Jurkat, Clone E6-1 (cell line): ENCODE measurements at regions not wholly inside any gene's neighbourhood (a gene's known extent, or its start where the extent isn't known, plus 50 kb on each side); places are given as distances from the start of the nearest gene placed in this dataset.
"Not testable (repeated sequence)": the region's sequence is repeated elsewhere in the genome, so short reads cannot be mapped to it uniquely, and the experiment has no call there.

ENCODE experiments used
- DNase-seq: peaks from one replicate; pipeline ENCODE4 v3.0.0-alpha.2; 2011; ENCODE audit warnings: low read depth, low spot score
- H3K4me3 ChIP-seq: 2 replicates; pipeline ENCODE4 v1.5.1; 2011; ENCODE audit warnings: mild to moderate bottlenecking, low read length, control low read depth, moderate library complexity

GRCh38 chr5:92553326-92553725 lies 1027.7 kb downstream of the NR2F1-AS1 start:
- DNase-seq, result no peak
- H3K4me3 ChIP-seq, result no peak overlapping the region

GRCh38 chr5:92552206-92553160 lies 1028.5 kb downstream of the NR2F1-AS1 start:
- no peak overlapping the region for H3K4me3 ChIP-seq
- peak; percentile 15 for DNase-seq

- DNase-seq, result no peak
- no peak overlapping the region for H3K4me3 ChIP-seq
Observed at GRCh38 chr5:92548346-92548745, 1032.7 kb downstream of the NR2F1-AS1 start.

- DNase-seq, result no peak
Observed at GRCh38 chr5:92544596-92544995, 1036.4 kb downstream of the NR2F1-AS1 start.

GRCh38 chr5:92544036-92544435 lies 1037.0 kb downstream of the NR2F1-AS1 start:
- no peak for DNase-seq
- no peak overlapping the region for H3K4me3 ChIP-seq

More at GRCh38 chr5:92544596-92544995, 1036.4 kb downstream of the NR2F1-AS1 start:
- no peak overlapping the region for H3K4me3 ChIP-seq

- DNase-seq, result no peak
- no peak overlapping the region for H3K4me3 ChIP-seq
Observed at GRCh38 chr5:92543201-92543600, 1037.8 kb downstream of the NR2F1-AS1 start.

GRCh38 chr5:92542017-92542416 lies 1039.0 kb downstream of the NR2F1-AS1 start:
- DNase-seq, H3K4me3 ChIP-seq: not testable (repeated sequence)

GRCh38 chr5:92527311-92528078 lies 1053.5 kb downstream of the NR2F1-AS1 start:
- DNase-seq, result no peak

GRCh38 chr5:92525131-92525530 lies 1055.9 kb downstream of the NR2F1-AS1 start:
- H3K4me3 ChIP-seq, result no peak overlapping the region
- DNase-seq, result no peak

More at GRCh38 chr5:92527311-92528078, 1053.5 kb downstream of the NR2F1-AS1 start:
- H3K4me3 ChIP-seq, result no peak overlapping the region

GRCh38 chr5:92519811-92520632 lies 1061.0 kb downstream of the NR2F1-AS1 start:
- no peak overlapping the region for H3K4me3 ChIP-seq
- no peak for DNase-seq

GRCh38 chr5:92518318-92518904 lies 1062.6 kb downstream of the NR2F1-AS1 start:
- H3K4me3 ChIP-seq, result no peak overlapping the region
- DNase-seq, result peak; percentile 29

- no peak for DNase-seq
Observed at GRCh38 chr5:92514896-92515295, 1066.1 kb downstream of the NR2F1-AS1 start.

GRCh38 chr5:92513067-92513466 lies 1068.0 kb downstream of the NR2F1-AS1 start:
- no peak overlapping the region for H3K4me3 ChIP-seq
- DNase-seq, result no peak

More at GRCh38 chr5:92514896-92515295, 1066.1 kb downstream of the NR2F1-AS1 start:
- no peak overlapping the region for H3K4me3 ChIP-seq

GRCh38 chr5:92508271-92508670 lies 1072.7 kb downstream of the NR2F1-AS1 start:
- no peak overlapping the region for H3K4me3 ChIP-seq
- no peak for DNase-seq

- DNase-seq, result no peak
- H3K4me3 ChIP-seq, result no peak overlapping the region
Observed at GRCh38 chr5:92505925-92506324, 1075.1 kb downstream of the NR2F1-AS1 start.

- no peak for DNase-seq
Observed at GRCh38 chr5:92505145-92505544, 1075.9 kb downstream of the NR2F1-AS1 start.

GRCh38 chr5:92504346-92504745 lies 1076.7 kb downstream of the NR2F1-AS1 start:
- no peak for DNase-seq
- H3K4me3 ChIP-seq, result no peak overlapping the region

More at GRCh38 chr5:92505145-92505544, 1075.9 kb downstream of the NR2F1-AS1 start:
- no peak overlapping the region for H3K4me3 ChIP-seq

GRCh38 chr5:92500752-92501151 lies 1080.3 kb downstream of the NR2F1-AS1 start:
- DNase-seq, result no peak
- no peak overlapping the region for H3K4me3 ChIP-seq

GRCh38 chr5:92496545-92496944 lies 1084.5 kb downstream of the NR2F1-AS1 start:
- no peak for DNase-seq
- H3K4me3 ChIP-seq, result no peak overlapping the region
